B cell (primary cell): ENCODE measurements at regions not wholly inside any gene's neighbourhood (a gene's known extent, or its start where the extent isn't known, plus 50 kb on each side); places are given as distances from the start of the nearest gene placed in this dataset.

Experiments used
- EZH2 ChIP-seq: IDR thresholded peaks from 2 replicates; pipeline ENCODE4 v1.6.1; 2012; ENCODE audit warnings: borderline replicate concordance, low read depth, mild to moderate bottlenecking, moderate library complexity, low read length; ENCODE audit not compliant: insufficient read depth, poor library complexity, severe bottlenecking
- TF ChIP-seq, protein P1 (sequence below): fragments of 200-600 bp; IDR thresholded peaks from one replicate; pipeline ENCODE4 v1.8.0; 2022; ENCODE audit warnings: antibody characterized with exemption, mild to moderate bottlenecking

DNA sequence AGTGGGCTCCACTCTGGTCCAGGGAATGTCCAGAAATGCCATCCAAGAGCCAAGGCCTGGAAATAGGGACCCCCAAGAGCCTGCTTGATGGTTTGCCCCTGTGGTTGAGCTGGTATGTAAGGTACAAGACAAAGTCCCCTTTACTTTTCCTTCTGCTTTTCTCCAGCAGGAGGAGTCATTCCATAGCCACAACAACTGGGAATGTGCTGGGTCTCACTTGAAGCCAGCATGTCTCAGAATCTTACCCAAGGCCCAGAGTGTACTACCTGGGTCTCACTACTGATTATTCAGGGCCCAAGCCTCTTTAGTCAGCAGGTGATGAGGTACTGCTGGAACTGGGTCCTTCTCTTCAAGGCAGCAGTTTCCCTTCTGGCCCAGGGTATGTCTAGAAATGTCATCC, 62.1 kb upstream of the CD55 start:
- TF ChIP-seq, protein P1, sequence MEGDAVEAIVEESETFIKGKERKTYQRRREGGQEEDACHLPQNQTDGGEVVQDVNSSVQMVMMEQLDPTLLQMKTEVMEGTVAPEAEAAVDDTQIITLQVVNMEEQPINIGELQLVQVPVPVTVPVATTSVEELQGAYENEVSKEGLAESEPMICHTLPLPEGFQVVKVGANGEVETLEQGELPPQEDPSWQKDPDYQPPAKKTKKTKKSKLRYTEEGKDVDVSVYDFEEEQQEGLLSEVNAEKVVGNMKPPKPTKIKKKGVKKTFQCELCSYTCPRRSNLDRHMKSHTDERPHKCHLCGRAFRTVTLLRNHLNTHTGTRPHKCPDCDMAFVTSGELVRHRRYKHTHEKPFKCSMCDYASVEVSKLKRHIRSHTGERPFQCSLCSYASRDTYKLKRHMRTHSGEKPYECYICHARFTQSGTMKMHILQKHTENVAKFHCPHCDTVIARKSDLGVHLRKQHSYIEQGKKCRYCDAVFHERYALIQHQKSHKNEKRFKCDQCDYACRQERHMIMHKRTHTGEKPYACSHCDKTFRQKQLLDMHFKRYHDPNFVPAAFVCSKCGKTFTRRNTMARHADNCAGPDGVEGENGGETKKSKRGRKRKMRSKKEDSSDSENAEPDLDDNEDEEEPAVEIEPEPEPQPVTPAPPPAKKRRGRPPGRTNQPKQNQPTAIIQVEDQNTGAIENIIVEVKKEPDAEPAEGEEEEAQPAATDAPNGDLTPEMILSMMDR: no peak
- TF ChIP-seq EZH2: no peak
